GM12875 (cell line): ENCODE measurements at regions not wholly inside any gene's neighbourhood (a gene's known extent, or its start where the extent isn't known, plus 50 kb on each side); places are given as distances from the start of the nearest gene placed in this dataset.

Experiments used
- H3K4me3 ChIP-seq: one replicate; pipeline ENCODE4 v1.5.1; 2011; ENCODE audit warnings: low read depth, low read length, control low read depth
- TF ChIP-seq, protein P1 (sequence below): IDR thresholded peaks from 2 replicates; pipeline ENCODE4 v1.5.1; 2011; ENCODE audit warnings: low read depth, mild to moderate bottlenecking, control low read depth, inconsistent platforms, low read length, moderate library complexity, borderline replicate concordance; ENCODE audit not compliant: insufficient read depth

- H3K4me3 ChIP-seq, result no peak overlapping the region
- TF ChIP-seq, protein P1, sequence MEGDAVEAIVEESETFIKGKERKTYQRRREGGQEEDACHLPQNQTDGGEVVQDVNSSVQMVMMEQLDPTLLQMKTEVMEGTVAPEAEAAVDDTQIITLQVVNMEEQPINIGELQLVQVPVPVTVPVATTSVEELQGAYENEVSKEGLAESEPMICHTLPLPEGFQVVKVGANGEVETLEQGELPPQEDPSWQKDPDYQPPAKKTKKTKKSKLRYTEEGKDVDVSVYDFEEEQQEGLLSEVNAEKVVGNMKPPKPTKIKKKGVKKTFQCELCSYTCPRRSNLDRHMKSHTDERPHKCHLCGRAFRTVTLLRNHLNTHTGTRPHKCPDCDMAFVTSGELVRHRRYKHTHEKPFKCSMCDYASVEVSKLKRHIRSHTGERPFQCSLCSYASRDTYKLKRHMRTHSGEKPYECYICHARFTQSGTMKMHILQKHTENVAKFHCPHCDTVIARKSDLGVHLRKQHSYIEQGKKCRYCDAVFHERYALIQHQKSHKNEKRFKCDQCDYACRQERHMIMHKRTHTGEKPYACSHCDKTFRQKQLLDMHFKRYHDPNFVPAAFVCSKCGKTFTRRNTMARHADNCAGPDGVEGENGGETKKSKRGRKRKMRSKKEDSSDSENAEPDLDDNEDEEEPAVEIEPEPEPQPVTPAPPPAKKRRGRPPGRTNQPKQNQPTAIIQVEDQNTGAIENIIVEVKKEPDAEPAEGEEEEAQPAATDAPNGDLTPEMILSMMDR, result no peak
Measured at GRCh38 chr7:131909151-131909768, 352.8 kb upstream of the PODXL start.

DNA sequence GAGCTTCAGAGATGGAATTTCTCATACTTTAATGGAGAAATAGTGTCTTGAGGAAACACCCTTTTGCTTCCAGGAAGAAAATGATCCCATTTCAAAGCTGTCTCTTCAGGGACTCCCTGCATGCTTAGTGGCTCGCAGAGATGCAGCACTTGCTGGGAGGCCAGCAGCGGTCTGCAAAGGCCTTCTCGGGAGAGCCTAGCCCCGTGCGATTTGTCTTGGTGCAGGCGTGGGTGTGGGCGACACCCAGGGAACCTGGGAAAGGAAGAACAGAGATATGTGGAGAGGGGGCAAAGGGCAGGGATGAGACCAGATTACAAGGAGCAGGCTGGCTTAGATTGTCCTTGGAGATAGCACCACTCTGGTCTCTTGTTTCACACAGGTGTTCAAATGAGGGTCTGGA, 352.3 kb upstream of the PODXL start:
- TF ChIP-seq, protein P1, result no peak
- no peak overlapping the region for H3K4me3 ChIP-seq

DNA sequence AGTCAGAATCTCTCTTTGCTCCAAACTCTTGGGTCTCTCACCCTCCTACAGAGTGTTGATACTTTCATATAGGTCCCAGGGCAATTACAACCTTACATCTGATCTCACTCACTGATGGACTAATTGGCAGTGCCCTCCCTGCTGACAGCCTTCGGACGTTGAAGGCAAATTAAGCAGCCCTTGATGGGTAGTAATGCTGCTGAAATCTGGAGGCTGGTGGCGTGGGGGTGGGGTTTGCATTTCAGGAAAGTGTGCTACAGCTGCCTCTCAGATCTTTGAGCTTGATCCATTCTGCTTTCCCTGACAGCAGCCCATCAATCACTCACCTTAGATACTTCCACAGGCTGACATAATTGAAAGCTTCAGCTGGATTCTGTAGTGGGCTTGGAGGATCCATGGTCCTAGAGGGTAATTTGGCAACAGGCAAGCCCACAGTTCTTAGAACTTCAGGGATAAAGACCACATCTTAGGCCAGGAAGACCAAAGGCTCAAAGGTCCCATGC, 349.1 kb upstream of the PODXL start:
- TF ChIP-seq, protein P1, result no peak
- no peak overlapping the region for H3K4me3 ChIP-seq

DNA sequence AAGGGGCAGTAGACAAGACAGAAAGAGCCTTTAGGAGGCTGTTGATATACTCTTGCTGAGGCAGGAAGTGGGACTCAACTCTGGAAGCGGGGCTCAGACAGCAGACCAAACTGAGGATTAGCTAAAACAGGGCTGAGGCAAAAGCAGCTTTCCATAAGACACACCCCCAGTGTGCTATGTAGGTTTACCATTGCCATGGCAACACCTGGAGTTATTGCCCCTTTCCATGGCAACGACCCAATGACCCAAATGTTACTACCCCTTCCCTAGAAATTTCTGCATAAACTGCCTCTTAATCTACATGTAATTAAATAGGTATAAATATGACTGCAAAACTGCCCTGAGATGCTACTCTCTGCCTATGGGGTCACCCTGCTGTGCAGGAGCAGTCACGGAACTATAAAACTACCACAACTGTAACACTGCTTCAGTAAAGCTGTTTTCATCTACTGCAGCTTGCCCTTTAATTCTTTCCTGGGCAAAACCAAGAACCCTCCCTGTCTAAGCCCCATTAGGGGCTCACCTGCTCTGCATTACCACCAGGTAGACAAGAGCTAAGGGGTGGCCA, 348.4 kb upstream of the PODXL start:
- H3K4me3 ChIP-seq, result no peak overlapping the region
- TF ChIP-seq, protein P1, result no peak

- H3K4me3 ChIP-seq, result no peak overlapping the region
- TF ChIP-seq, protein P1, result no peak
Measured at GRCh38 chr7:131903315-131903714, 346.9 kb upstream of the PODXL start.

- no peak overlapping the region for H3K4me3 ChIP-seq
- TF ChIP-seq, protein P1, result no peak
Measured at GRCh38 chr7:131900785-131901287, 344.4 kb upstream of the PODXL start.
